GM12864 (cell line): ENCODE measurements at regions not wholly inside any gene's neighbourhood (a gene's known extent, or its start where the extent isn't known, plus 50 kb on each side); places are given as distances from the start of the nearest gene placed in this dataset.

Source experiments
- DNase-seq: peaks from one replicate; pipeline ENCODE4 v3.0.0-alpha.2; 2011; ENCODE audit warnings: low read depth
- H3K4me3 ChIP-seq: 2 replicates; pipeline ENCODE4 v1.5.1; 2011; ENCODE audit warnings: mild to moderate bottlenecking, low read depth, low read length, control low read depth
- TF ChIP-seq, protein P1 (sequence below): IDR thresholded peaks from 2 replicates; pipeline ENCODE4 v1.5.1; 2011; ENCODE audit warnings: low read depth, mild to moderate bottlenecking, moderate library complexity, low read length, control low read depth, inconsistent platforms; ENCODE audit errors: missing control alignments

- DNase-seq, result no peak
- TF ChIP-seq, protein P1, sequence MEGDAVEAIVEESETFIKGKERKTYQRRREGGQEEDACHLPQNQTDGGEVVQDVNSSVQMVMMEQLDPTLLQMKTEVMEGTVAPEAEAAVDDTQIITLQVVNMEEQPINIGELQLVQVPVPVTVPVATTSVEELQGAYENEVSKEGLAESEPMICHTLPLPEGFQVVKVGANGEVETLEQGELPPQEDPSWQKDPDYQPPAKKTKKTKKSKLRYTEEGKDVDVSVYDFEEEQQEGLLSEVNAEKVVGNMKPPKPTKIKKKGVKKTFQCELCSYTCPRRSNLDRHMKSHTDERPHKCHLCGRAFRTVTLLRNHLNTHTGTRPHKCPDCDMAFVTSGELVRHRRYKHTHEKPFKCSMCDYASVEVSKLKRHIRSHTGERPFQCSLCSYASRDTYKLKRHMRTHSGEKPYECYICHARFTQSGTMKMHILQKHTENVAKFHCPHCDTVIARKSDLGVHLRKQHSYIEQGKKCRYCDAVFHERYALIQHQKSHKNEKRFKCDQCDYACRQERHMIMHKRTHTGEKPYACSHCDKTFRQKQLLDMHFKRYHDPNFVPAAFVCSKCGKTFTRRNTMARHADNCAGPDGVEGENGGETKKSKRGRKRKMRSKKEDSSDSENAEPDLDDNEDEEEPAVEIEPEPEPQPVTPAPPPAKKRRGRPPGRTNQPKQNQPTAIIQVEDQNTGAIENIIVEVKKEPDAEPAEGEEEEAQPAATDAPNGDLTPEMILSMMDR, result no peak
- no peak overlapping the region for H3K4me3 ChIP-seq
Observed at GRCh38 chr12:112575559-112576067, 156.9 kb downstream of the PTPN11 start.

- no peak for DNase-seq
- TF ChIP-seq, protein P1, result no peak
- H3K4me3 ChIP-seq, result no peak overlapping the region
Observed at GRCh38 chr12:112577473-112578329, 159.0 kb downstream of the PTPN11 start.

DNA sequence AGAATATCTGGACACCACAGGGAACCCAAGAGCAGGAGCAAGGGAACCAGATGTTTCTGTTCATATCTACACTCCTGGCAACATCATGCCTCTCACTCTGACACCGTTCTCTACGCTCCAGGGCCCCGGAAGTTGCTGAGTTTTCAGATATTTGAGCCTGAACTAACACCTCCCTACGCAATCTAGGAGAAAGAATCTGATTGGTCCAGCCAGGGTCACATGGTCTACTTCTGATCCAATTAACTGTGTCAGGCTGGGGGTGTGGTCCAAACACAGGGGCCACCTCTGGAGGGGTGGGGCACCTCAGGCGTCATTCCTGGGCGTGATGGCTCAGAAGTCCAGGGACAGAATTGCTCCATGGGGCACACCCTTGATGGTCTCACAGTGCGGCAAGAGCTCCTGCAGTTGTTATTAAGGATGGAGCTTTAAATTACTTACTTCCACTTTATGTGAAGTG lies 165.5 kb downstream of the PTPN11 start:
- no peak overlapping the region for H3K4me3 ChIP-seq
- no peak for DNase-seq
- TF ChIP-seq, protein P1, result no peak

- H3K4me3 ChIP-seq, result no peak overlapping the region
- DNase-seq, result no peak
- TF ChIP-seq, protein P1, result no peak
Observed at GRCh38 chr12:112586148-112586783, 167.5 kb downstream of the PTPN11 start.

GRCh38 chr12:112589275-112589674 lies 170.5 kb downstream of the PTPN11 start:
- H3K4me3 ChIP-seq, result no peak overlapping the region
- no peak for DNase-seq
- TF ChIP-seq, protein P1, result no peak

DNA sequence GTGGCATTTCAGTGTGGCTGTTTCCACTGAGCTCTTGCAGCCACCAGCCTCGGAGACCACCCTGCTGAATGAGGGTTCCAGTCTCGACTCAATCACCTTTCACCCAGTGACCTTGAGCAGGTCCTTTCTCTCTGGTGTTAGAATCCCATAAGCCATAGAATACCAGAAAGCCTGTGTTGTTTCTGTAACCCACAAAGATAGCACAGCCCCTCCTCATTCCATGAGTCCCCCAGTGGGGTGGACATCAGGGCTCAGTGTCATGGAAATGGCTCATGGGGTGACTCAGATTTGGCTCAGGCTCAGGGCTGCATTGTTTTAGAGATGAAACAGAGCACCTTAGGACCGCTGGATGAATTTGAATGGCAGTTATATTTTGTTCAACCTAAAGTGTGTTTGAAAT lies 171.5 kb downstream of the PTPN11 start:
- H3K4me3 ChIP-seq, result no peak overlapping the region
- no peak for DNase-seq
- TF ChIP-seq, protein P1, result no peak

GRCh38 chr12:112591488-112591887 lies 172.7 kb downstream of the PTPN11 start:
- no peak for DNase-seq

More at GRCh38 chr12:112591488-112591887, 172.7 kb downstream of the PTPN11 start:
- TF ChIP-seq, protein P1, result no peak
- no peak overlapping the region for H3K4me3 ChIP-seq
